ENCODE measurements at regions not wholly inside any gene's neighbourhood (a gene's known extent, or its start where the extent isn't known, plus 50 kb on each side); places are given as distances from the start of the nearest gene placed in this dataset.
A peak's percentile ranks its signal among the peaks of the same experiment; 100 is the strongest.
"Not testable (repeated sequence)": the region's sequence is repeated elsewhere in the genome, so short reads cannot be mapped to it uniquely, and the experiment has no call there.

DNA sequence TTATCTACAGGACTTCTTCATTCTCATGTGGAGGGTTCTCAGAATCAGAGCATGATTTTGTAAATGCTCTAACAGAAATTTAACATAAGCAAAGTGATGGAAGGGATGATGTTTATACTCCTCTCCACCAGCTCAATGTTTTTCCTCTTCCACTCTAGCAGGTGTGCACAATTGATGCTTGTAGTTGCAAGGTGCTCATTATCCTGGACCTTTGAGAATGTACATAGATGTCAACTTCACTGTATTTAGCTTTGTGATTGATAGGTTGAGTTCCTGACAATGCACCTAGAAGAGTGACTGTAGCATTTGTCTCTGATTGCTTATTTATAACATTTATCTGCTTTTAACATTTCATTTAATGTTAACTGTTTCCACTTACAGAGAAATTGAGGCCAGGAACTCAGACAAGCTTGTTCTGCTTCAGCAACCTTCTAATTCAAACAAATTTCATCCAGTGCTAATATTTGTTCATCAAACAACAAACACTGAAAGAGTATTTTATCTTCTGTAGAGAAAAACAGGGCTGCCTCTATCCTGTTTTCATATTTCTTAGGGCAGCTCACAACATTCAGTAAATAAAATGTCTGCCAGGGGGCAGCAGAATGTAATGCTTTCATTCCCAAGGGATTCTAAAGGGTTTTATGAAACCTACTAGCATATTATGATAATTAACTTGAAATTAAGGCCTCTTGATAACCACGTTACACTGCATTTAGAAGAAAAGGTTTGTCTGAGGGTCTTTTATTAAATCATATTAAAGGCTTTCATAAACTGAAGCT, 127.9 kb upstream of the NOL4 start:
- DNase-seq: no peak

DNA sequence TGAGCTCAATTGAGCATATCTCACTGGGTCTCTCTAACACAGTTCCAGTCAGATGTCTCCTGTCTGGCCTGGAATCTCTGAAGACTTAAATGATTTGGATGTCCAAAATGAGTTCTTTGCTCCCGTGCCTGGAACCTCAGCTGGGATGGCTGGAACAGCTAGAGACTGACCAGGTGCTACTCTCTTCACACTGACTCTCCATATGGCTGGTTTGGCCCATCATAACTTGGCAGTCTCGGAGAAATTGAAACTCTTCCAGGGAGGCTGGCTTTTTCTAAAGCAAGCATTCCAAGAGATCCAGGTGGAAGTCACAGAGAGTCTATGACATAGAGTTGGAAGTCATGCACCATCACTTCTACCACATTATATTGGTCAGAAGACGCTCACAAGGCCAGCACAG, 129.6 kb upstream of the NOL4 start:
- no peak for DNase-seq

DNA sequence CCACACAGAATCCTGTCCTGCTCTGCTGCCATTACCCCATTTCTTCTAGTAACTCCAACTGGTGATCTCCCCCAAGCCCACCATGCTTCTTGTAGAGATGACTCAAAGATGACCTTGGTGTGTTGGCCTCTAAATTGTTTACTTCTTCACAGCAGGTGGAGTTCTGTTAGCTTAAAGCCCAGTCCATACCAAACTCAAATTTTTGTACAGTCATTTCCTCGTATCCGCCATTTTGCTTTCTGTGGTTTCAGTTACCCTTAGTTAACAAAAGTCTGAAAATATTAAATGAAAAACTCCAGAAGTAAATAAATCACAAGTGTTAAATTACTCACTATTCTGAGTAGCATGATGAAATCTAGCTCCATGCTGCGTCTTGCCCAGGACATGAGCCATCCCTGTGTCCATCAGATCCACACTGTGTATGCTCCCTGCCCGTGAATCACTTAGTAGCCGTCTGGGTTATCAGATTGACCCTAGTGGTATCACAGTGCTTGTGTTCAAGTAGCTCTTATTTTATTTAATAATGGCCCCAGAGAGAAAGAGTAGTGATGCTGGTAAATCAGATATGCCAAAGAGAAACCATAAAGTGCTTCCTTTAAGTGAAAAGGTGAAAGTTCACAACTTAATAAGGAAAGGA, 133.3 kb upstream of the NOL4 start:
- no peak for DNase-seq

DNA sequence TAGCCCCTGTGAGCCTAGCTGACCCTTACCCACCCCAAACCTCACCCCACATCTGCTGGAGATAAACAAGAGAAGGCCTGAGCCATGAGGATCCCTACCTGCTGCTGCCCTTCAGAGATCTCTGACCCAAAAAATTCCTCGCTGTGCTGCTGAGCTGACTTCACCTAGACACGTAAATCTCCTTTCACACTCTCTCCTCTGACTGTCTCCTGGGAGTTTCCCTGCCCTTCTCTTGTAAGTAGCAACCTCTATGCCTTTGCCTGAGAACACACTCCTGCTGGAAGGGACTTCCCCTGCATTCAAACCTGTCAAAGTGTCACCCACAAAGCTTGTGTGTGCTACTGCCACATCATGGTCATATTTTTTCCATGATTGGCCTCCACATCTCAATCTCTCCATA, 134.2 kb upstream of the NOL4 start:
- no peak for DNase-seq

DNA sequence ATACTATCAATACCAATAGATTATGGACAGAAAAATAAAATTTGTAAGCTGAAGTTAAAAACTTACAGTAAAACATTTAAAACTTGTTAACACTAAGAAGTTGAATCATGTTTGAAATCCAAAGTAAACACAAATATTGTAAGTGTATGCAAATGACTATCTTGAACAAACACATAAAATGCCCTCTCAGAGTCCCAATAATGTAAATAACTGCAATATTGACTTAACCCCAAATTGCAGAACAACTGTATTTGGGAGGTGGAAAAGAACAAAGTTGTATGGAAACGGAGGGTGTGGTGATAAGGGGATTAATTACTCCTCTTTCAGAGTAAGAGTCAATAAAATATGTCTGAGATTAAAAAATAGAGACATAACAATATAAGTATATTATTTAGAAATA, 140.0 kb upstream of the NOL4 start:
- no peak for DNase-seq

DNA sequence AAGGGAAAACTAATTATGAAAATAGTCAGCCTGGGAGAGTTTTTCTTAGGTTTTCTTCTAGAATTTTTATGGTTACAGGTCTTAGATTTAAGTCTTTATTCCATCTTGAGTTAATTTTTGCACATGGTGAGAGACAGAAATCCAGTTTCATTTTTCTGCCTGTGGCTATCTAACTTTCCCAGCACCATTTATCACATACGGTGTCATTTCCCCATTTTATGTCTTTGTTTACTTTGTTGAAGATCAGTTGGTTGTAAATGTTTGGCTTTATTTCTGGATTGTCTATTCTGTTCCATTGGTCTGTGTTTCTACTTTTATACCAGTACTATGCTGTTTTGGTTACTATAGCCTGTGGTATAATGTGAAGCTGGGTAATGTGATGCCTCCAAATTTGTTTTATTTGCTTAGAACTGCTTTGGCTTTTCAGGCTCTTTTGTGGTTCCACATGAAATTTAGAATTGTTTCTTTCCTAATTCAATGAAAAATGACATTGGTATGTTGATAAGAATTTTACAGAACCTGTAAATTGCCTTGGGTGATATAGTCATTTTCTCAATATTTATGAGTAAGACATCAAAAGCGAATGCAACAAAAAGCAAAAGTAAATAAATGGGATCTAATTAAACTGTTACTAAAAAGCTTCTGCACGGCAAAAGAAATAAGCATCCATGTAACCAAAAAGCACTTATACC, 146.1 kb upstream of the NOL4 start:
- no peak for DNase-seq

DNA sequence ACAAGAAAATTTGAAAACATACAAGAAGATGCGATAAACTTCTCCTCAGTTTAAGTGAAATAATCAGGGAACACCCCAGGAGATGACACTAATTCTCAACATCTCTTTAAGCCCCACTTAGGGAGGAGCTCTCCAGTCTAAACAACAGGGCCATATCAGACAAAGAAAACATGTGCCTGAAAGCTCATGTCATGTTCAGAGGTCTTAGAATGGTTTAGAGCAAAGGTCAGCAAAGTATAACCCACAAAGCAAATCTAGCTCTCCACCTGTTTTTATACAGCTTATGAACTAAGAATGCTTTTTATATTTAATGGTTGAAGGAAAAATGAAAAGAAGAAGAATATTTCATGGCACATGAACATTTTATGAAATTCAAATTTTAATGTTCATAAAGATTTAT, 155.6 kb upstream of the NOL4 start:
- DNase-seq: no peak

DNA sequence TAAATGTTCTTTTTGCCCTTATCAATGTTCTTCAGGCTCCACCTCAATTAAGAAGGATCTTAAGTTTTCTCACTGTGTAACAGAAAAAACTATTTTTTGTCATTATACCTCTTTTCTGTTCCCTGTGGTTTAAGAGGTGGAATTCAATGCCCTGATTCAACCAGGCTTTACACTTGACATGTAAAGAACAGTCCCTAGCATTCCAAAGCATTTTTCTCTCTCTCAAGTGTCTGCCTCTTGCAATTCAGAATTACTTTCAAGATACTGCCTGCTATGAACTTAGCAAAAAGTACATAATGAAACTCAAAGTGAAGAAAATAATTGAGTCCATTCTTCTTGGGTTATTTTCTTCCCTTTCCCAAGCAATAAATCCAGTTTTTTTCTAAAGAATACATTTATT, 160.6 kb upstream of the NOL4 start:
- no peak for DNase-seq

DNA sequence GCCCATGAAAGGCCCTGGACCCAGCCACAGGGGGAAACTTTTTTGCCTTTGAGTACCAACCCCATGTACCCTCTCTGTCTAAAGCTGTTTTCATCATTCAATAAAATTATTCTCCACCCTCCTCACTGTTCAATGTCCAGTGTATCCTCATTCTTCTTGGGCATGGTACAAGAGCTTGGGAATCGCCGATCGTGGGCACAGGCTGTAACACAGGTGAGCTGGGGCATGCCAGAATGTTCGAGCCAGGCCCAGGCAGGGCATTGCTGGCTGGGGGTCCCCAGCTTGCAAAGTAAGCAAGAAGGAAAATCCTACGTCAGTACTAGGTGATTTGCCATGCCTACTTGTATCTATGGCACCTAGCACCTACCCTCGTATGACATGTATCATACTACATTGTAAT, 162.1 kb upstream of the NOL4 start:
- no peak for DNase-seq

DNA sequence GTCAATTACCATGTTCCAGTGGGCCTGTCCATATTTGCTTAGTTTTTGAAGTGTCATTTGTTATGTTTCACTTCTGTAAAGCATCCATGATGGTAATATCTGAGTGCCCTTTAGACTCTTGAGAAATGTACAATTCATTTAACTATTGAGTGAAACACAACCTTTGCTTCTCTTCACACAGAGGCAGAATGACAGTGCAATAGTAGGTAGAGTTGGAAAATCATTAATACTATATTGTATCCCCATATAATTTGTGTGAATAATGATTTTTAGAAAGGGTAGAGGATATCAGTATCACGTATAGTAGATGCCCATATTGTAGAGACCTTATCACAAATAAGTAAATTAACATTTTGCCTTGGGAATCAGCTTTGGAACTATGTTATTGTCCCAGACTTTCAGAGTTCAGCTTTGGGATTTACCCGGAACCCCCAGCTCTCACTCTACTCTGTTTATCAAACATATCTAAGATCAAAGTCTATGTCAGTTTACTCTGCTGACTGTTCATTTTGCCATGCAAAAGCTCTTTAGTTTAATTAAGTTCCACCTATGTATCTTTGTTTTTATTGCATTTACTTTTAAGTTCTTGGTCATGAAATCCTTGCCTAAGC, 172.7 kb upstream of the NOL4 start:
- DNase-seq: no peak

DNA sequence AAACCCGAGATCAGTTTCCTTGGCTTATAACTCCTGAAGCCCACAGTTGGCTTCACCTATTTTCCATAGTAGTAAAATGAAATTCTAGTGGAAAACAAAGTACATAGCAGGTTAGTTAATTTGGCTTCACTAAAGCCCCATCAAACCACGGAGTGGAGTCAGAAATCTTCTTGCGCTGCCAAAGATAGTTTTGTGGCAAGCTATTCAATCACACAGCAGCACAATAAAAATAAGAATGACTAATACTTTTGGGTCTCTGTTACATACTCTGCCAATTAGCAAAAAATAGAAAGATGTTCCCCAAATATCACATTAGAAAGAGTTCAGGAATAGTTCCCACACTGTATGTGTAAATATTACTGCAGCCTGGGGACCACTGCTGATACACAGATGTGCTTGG, 175.2 kb upstream of the NOL4 start:
- DNase-seq: no peak

DNA sequence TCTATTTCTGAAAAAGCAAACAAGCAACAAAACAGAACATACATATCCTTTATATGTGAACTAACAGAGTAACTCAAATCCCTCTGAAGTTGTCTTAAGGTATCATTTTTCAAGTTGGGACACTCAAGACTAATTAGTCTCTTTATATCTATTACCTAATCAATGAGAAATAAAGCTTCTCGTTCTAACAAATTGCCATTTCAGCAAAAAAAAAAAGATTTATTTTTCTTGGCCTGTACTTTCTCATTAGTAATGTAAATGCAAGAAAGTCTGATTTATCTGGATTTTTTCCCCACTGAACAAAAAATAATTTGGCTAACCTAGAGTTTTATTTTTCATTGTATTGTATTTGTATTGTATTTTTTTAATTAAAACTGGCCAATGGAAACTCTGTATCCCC, 176.1 kb upstream of the NOL4 start:
- DNase-seq: no peak

DNA sequence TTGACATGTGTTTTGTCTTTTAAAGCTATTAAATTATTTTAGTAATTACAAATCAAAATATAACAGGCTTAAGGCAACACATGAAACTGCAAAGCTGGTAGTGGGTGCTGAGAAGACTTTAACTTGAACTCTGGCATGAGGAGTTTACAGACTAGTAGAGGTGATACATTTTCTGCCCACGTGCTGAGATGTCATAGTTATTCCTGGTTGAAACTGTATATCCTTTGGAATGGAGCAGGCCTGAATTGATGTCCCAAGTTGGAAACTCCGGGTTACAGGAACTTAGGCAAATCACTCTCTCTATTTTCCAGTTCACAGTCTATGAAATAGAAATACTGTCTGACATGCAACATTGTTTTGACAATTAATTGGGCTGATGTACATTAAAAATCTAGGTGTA, 177.1 kb upstream of the NOL4 start:
- DNase-seq: no peak

DNA sequence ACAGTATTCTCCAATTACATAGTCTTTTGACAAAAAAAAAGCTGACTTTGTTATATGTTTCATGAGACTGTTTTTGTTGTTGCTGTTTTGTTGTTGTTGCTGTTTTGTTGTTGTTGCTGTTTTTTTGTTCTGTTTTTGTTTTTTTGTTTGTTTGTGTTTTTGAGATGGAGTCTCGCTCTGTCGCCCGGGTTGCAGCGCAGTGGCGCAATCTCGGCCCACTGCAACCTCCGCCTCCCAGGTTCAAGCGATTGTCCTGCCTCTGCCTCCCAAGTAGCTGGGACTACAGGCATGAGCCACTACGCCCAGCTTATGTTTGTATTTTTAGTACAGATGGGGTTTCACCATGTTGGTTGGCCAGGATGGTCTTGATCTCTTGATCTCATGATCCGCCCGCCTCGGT, 182.8 kb upstream of the NOL4 start:
- DNase-seq: not testable (repeated sequence)

DNA sequence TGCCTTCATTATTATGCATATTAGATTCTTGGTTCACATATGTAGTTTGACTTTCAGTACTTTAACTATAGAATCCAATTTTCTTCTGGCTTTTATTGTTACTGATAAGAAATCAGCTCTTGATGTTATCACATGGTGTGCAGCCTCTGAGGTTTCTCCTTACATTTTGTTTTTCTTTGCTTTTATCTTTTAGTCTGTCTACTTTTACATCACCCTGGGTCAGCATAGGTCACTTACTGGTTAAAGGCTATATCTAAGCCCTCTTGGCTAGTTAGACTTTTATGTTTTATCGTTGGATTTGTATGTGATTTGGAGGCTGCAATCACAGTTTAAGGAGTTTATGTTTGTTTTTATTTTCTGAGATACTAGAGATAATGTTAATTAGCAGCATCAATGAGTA, 187.2 kb upstream of the NOL4 start:
- no peak for DNase-seq

DNA sequence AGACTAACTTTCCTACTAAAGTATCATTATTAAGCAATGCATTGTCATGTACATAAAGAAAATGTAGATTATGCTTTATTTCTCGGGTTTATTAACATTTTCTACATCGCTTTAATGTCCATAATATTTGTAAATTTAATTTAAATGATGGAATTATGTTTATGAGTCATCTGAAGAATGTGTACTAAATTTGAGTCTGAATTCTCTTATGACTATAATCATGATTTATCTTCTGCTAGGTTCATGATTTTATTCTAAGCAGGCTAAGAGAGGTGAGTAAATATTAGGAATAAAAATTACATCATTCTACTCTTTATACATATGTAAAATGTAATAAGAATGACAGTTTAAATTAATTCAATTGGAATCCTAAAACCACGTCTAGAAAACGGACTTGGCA, 206.3 kb upstream of the NOL4 start:
- DNase-seq: no peak

DNA sequence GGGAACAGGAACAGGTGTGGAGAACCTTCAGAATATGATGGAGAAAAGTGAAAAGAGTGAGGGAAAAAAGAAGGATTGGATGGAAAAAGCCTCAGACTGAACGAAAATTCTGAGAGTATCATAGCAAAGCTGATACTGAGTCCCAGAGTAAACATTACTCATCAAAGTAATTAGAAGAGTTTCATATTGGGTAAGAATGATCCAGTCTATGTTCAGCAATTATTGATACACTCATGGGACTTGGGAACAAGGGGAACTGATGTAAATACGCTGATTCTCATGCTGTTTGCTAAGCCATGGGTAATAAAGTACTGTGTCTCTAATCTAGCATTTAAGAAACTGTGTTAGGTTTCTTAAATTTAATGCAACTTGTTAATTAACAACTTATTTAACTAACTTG, 219.9 kb upstream of the NOL4 start:
- no peak for DNase-seq

DNA sequence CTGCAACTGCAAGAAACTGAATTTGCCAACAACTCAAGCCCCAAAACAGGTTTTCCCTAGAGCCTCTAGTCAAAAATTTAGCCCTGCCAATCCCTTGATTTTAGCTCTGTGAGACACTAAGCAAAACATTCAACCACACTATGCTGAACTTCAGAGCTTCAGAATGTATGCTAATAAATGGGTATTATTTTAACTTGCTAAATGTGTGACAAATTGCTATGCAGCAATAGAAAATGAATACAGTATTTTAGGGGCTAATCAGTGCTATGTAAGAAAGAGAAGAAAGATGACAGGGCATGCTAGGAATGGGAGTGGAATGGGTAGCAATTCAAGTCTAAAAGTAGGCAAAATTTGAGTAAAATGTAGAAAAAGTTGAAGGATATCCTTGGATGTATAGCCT, 223.9 kb upstream of the NOL4 start:
- DNase-seq: no peak

DNA sequence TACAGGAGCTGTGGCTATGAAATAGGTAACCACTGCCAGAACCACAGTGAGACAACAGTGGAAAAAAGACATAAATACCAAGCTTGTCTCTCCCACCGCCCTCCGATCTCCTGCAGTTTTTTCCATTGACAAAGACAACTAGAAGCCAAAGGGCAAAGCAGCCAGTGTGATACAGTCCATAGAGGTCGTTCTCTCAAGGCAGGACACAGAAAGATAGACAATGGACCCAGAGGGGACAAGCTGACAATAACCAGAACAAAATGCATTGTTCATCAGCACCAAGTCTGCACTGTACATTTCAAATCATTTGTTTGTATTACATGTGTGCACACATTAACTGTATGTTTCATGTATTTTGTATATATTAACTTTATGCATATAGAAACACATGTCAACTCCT, 233.0 kb upstream of the NOL4 start:
- no peak for DNase-seq

DNA sequence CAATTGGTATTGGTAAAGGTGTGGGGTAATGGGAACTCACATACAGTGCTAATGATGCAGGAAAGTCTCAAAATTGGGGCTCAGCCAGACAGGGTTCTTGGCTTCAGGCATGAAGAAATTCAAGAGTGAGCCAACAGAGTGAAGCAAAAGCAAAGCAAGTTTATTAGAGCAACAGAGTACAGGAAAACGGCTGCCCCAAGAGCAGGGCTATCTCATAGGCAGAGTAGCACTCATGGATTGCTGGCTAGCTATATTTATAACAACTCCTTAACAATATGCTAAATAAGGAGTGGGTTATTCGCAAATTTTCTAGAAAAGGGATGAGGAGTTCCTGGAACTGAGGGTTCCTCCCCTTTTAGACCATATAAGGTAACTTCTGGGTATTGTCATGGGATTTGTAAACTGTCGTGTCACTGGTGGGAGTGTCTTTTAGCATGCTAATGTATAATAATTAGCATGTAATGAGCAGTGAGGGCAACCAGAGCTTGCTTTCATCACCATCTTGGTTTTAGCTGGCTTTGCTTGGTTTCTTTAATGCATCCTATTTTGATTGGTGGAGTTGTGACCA, 233.8 kb upstream of the NOL4 start:
- no peak for DNase-seq

DNA sequence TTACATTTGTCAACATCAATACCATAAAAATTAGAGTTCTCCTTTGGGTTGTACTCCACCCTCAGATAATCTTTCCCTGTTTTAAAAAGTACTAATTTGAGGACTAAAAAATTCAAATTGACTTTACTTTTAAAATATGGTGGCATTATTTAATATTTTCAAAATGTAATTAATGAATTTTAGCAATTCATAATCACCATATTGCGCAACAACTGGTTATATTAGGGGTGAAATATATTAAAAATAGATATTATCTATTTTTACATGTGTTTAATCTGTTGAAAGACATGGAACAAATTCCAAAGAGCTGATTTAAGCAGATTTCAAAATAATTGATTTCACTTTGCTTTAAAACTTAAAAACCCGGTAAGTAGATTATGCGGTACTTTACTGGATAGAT, 236.6 kb upstream of the NOL4 start:
- no peak for DNase-seq

DNA sequence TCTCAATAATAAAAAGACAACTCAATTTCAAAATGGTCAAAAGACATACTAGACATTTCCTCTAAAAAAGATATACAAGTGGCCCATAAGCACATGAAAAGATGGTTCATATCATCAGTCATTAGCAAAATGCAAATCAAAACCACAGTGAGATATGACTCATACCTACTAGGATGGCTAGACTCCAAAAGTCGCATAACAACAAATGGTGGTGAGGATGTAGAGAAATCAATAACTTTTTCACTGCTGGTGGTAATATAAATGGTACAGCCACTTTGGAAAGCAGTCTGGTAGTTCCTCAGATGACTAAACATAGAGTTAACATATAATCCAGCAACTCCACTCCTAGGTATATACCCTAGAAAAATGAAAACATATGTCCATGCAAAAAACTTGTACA, 242.3 kb upstream of the NOL4 start:
- peak; percentile 2 for DNase-seq

DNA sequence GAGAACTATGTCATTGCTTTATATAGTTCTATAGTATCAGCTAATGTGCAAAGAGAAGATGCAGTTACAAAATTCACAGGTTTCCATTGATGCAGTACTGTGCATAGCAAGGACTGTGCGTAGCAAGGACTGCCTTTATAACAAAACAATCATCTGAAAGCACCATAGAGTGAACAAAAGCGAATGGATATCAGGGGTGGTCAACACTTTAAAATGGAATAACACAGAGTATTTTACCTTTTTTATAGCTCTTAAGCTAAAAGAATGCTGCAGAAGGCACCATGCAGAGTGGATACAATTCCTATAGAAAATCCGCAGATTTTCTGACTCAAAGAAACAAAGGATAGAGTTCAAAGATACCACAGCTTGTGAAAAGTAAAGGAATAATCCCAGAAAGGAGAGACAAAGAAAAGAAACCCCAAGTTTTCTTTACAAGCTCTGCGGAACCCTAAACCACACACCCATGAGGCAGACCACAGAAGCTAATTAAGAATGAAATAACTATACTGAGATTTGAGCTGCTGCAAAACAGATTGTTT, 229.9 kb upstream of the DTNA start:
- no peak for DNase-seq

Data from fibroblast of upper back skin (primary cell).